Neuronal stem cell (in vitro differentiated cells): ENCODE measurements at regions not wholly inside any gene's neighbourhood (a gene's known extent, or its start where the extent isn't known, plus 50 kb on each side); places are given as distances from the start of the nearest gene placed in this dataset.
A peak's percentile ranks its signal among the peaks of the same experiment; 100 is the strongest.
"Not testable (repeated sequence)": the region's sequence is repeated elsewhere in the genome, so short reads cannot be mapped to it uniquely, and the experiment has no call there.

ENCODE experiments used
- DNase-seq: peaks from one replicate; pipeline ENCODE4 v3.0.0-alpha.2; 2013; ENCODE audit warnings: low spot score
- H2AFZ ChIP-seq: one replicate; pipeline ENCODE4 v1.6.1; 2013; ENCODE audit warnings: mild to moderate bottlenecking, low read length, inconsistent platforms
- H2AK5ac ChIP-seq: 2 replicates; pipeline ENCODE4 v1.6.1; 2013; ENCODE audit warnings: low read depth, mild to moderate bottlenecking, inconsistent platforms, low read length, moderate library complexity, mixed read lengths
- H2BK120ac ChIP-seq: 2 replicates; pipeline ENCODE4 v1.6.1; 2013; ENCODE audit warnings: low read depth, mild to moderate bottlenecking, inconsistent platforms, low read length, moderate library complexity, mixed read lengths
- H2BK12ac ChIP-seq: one replicate; pipeline ENCODE4 v1.6.1; 2013; ENCODE audit warnings: low read length, inconsistent platforms
- H2BK15ac ChIP-seq: 2 replicates; pipeline ENCODE4 v1.6.1; 2013; ENCODE audit warnings: mild to moderate bottlenecking, low read length, inconsistent platforms, mixed read lengths
- H2BK5ac ChIP-seq: one replicate; pipeline ENCODE4 v1.6.1; 2013; ENCODE audit warnings: inconsistent platforms, mild to moderate bottlenecking, low read length, moderate library complexity
- H3K14ac ChIP-seq: one replicate; pipeline ENCODE4 v1.6.1; 2013; ENCODE audit warnings: low read length, inconsistent platforms
- H3K18ac ChIP-seq: 2 replicates; pipeline ENCODE4 v1.6.1; 2013; ENCODE audit warnings: low read length, inconsistent platforms
- H3K23ac ChIP-seq: 2 replicates; pipeline ENCODE4 v1.6.1; 2013; ENCODE audit warnings: low read depth, mild to moderate bottlenecking, mixed read lengths, low read length, inconsistent platforms; ENCODE audit not compliant: poor library complexity
- H3K27ac ChIP-seq: replicated peaks from 3 replicates; pipeline ENCODE4 v1.5.1; 2013; ENCODE audit warnings: low read length, inconsistent platforms
- H3K27me3 ChIP-seq, 3 experiments: 2 replicates each; pipeline ENCODE4 v1.6.1; 2013; ENCODE audit warnings: low read length in 3 of 3, mild to moderate bottlenecking in 2 of 3, inconsistent platforms in 1 of 3, low read depth in 1 of 3, mixed read lengths in 1 of 3, moderate library complexity in 1 of 3; ENCODE audit not compliant: control insufficient read depth in 3 of 3, insufficient read depth in 3 of 3
- H3K36me3 ChIP-seq, 2 donors: replicated peaks in 1 of 2; 2 replicates each; pipeline ENCODE4 v1.6.1; 2013; ENCODE audit warnings: low read length in 2 of 2; ENCODE audit not compliant: control insufficient read depth in 2 of 2, insufficient read depth in 2 of 2
- H3K4ac ChIP-seq: 2 replicates; pipeline ENCODE4 v1.6.1; 2013; ENCODE audit warnings: inconsistent platforms, mild to moderate bottlenecking, low read length, moderate library complexity
- H3K4me1 ChIP-seq, 2 donors: 1 replicate in 1 of 2; 2 replicates in 1 of 2; pipeline ENCODE4 v1.6.1; 2013; ENCODE audit warnings: low read length in 2 of 2, low read depth in 1 of 2; ENCODE audit not compliant: control insufficient read depth in 2 of 2, insufficient read depth in 1 of 2
- H3K4me2 ChIP-seq: one replicate; pipeline ENCODE4 v1.6.1; 2013; ENCODE audit warnings: mild to moderate bottlenecking, low read length, inconsistent platforms; ENCODE audit not compliant: insufficient read depth, poor library complexity, severe bottlenecking
- H3K4me3 ChIP-seq, 2 donors: 2 replicates each; pipeline ENCODE4 v1.5.1; 2013; ENCODE audit warnings: low read length in 2 of 2, mild to moderate bottlenecking in 2 of 2, inconsistent platforms in 1 of 2, moderate library complexity in 1 of 2
- H3K79me1 ChIP-seq: one replicate; pipeline ENCODE4 v1.6.1; 2013; ENCODE audit warnings: low read depth, mild to moderate bottlenecking, inconsistent platforms, low read length, moderate library complexity
- H3K9ac ChIP-seq: one replicate; pipeline ENCODE4 v1.6.1; 2013; ENCODE audit warnings: mild to moderate bottlenecking, low read depth, low read length, inconsistent platforms; ENCODE audit not compliant: poor library complexity
- H3K9me3 ChIP-seq, 2 donors: replicated peaks in 1 of 2; 2 replicates each; pipeline versions ENCODE3 to v1.6.1; 2013; ENCODE audit warnings: low read length in 2 of 2, mild to moderate bottlenecking in 2 of 2, inconsistent platforms in 1 of 2, low read depth in 1 of 2, mixed read lengths in 1 of 2, moderate library complexity in 1 of 2; ENCODE audit not compliant: control insufficient read depth in 2 of 2, insufficient read depth in 1 of 2
- H4K8ac ChIP-seq: one replicate; pipeline ENCODE4 v1.6.1; 2013; ENCODE audit warnings: low read depth, mild to moderate bottlenecking, inconsistent platforms, low read length, moderate library complexity
- H4K91ac ChIP-seq: one replicate; pipeline ENCODE4 v1.6.1; 2013; ENCODE audit warnings: low read length, low read depth, mild to moderate bottlenecking, inconsistent platforms; ENCODE audit not compliant: poor library complexity
- WGBS, 2 donors: extraction: QIAGEN DNeasy Blood & Tissue Kit; methylation state at CpG; one replicate each; pipeline ENCODE4 v1.1.7; 2013; ENCODE audit warnings: missing lambda C conversion rate in 2 of 2, mixed read lengths in 1 of 2; ENCODE audit not compliant: insufficient read length in 2 of 2, insufficient replicate concordance in 1 of 2; ENCODE audit errors: extremely low coverage in 2 of 2; 5-methylcytosine and 5-hydroxymethylcytosine counted together

DNA sequence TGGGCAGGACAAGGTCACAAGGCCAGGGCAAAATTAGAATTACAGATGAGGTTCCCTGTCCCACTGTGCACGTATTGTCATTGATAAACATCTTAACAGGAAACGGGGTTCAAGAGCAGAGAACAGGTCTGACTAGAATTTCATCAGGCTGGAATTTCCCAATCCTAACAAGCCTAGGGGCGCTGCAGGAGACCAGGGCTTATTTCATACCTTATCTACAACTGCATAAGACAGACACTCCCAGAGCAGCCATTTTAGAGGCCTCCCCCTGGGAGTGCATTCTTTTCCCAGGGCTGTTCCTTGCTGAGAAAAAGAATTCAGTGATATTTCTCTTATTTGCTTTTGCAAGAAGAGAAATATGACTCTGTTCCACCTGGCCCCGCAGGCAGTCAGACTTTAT, 244.8 kb downstream of the DAD1 start:
- H2BK5ac ChIP-seq, H4K8ac ChIP-seq, H3K18ac ChIP-seq, H2BK120ac ChIP-seq, DNase-seq, H4K91ac ChIP-seq, H2BK15ac ChIP-seq, H3K4me3 ChIP-seq, H3K27me3 ChIP-seq, H3K23ac ChIP-seq, H3K36me3 ChIP-seq, H3K4ac ChIP-seq, H3K79me1 ChIP-seq, H2AK5ac ChIP-seq, H2BK12ac ChIP-seq, H3K14ac ChIP-seq, H3K27ac ChIP-seq, H3K9me3 ChIP-seq, H3K4me1 ChIP-seq, H3K9ac ChIP-seq, H3K4me2 ChIP-seq, H2AFZ ChIP-seq: not testable (repeated sequence)
- WGBS, 2 donors = no CpG with 5 or more reads among the region's 4 CpGs

DNA sequence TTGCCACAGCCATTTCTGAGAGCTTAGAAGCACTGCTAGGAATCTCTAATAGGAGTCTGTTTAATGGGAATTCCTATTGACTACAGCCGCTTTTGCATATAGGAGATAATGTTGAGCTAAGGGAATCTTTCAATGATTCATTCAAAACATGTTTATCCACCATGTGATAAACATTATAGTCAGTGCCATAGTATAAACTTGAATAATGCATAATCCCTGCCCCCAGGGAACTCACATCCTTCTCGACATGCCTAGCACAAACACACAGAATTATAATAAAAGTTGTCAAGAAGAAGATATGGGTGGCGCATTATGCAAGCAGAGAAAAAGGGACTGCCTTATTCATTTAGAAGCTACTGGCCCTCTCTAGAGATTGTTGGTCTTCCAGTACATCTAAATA, 248.0 kb downstream of the DAD1 start:
- no CpG with 5 or more reads among the region's 3 CpGs for WGBS, 2 donors
- Histone ChIP-seq H3K27me3 (no peaks in the 10 kb centered on the region), H3K4me1 (no peaks in the 10 kb centered on the region), H4K8ac (no peak overlapping the region), H4K91ac (no peak overlapping the region), H3K23ac (no peak overlapping the region), H3K14ac (no peak overlapping the region), H3K27ac (no peak overlapping the region), H3K36me3 (no peaks in the 10 kb centered on the region), H2AK5ac (no peak overlapping the region), H3K9me3 (peaks cover 4 to 6% of the 10 kb centered on the region in 2 donors), H3K18ac (no peak overlapping the region), H3K4me3 (no peak overlapping the region), H3K79me1 (no peaks in the 10 kb centered on the region), H2AFZ (no peak overlapping the region), H3K4me2 (no peak overlapping the region), H2BK12ac (no peak overlapping the region), H2BK15ac (no peak overlapping the region), H3K9ac (no peak overlapping the region), H3K4ac (no peak overlapping the region), H2BK120ac (no peak overlapping the region), H2BK5ac (no peak overlapping the region)
- no peak for DNase-seq

DNA sequence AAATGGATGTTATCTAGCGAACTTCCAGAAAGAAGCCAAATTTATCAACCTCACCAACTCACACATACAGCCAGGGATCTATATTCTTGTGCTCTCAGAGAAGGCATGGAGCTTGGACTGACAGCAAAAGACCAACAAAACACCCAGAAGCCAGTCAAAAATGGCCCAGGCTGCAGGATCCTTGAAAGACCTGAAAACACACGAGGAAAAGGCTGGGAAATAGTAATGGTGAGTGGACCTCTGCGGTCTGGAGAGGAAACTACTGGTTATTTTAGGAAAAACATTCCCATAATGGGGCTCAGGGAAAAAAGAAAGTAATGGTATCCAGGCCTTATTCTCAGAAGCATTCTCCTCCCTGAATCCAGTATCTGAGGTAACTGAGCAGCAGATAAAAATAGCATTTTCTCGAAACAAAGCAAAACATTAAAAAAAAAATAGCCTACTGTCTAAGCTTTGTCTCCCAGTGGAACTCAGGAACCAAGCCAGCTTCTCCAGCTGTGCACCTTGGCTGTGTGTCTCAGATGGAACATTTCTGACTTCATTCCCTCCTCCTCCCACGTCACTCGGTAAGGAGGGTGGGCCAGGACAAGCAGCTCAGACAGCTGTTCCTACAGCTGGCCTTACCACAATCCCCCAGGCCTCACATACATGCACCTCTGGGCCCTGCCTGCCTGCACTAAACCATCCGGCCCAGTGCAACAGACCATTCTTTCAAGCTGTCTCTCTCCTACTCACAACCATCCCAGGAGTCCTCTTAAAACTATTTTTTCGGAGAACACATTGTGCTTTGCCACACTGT, 249.9 kb downstream of the DAD1 start:
- no peak overlapping the region for H2BK5ac ChIP-seq
- no peak overlapping the region for H3K23ac ChIP-seq
- H3K9me3 ChIP-seq = peaks cover 0 to 4% of the 10 kb centered on the region in 2 donors
- no peak overlapping the region for H2BK120ac ChIP-seq
- no peak for DNase-seq
- no peak overlapping the region for H3K14ac ChIP-seq
- H4K8ac ChIP-seq = no peak overlapping the region
- H3K4me1 ChIP-seq = peaks cover 0 to 3% of the 10 kb centered on the region in 2 donors
- no CpG with 5 or more reads among the region's 8 CpGs for whole genome bisulfite sequencing, 2 donors
- peaks cover 0 to 4% (median 0%) of the 10 kb centered on the region in 3 experiments for H3K27me3 ChIP-seq
- H3K79me1 ChIP-seq = no peaks in the 10 kb centered on the region
- no peak overlapping the region for H2AFZ ChIP-seq
- H3K27ac ChIP-seq = no peak overlapping the region
- H2BK12ac ChIP-seq = no peak overlapping the region
- no peak overlapping the region for H3K4me2 ChIP-seq
- no peak overlapping the region for H3K4ac ChIP-seq
- H2BK15ac ChIP-seq = no peak overlapping the region
- H3K4me3 ChIP-seq = no peak overlapping the region
- H2AK5ac ChIP-seq = no peak overlapping the region
- H4K91ac ChIP-seq = no peak overlapping the region
- H3K36me3 ChIP-seq = no peaks in the 10 kb centered on the region
- no peak overlapping the region for H3K9ac ChIP-seq
- peak overlapping the region; percentile 24 for H3K18ac ChIP-seq

DNA sequence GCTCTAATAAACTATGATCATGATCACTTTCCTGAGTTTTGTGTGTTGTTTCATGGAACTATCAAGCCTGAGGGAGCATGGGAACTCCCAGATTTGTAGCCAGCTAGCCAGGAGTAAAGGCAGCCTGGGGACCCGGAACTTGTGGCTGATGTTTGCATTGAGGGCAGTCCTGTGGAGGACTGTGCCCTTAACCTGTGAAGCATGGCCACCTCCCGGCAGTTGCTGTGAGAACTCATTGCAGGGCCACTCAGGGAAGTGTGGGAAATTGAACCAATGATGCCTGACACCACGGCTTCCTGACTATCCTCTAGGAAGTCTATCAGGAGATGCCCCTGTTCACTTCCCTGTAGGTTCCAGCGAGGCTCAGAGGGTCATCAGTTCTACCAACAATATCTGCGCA, 250.6 kb downstream of the DAD1 start:
- no CpG with 5 or more reads among the region's 5 CpGs for WGBS, 2 donors
- no peak overlapping the region for H2AFZ ChIP-seq
- no peak overlapping the region for H3K27ac ChIP-seq
- H3K4me1 ChIP-seq = peaks cover 0 to 3% of the 10 kb centered on the region in 2 donors
- no peak overlapping the region for H4K91ac ChIP-seq
- H2AK5ac ChIP-seq = no peak overlapping the region
- no peak overlapping the region for H3K4ac ChIP-seq
- H3K9ac ChIP-seq = no peak overlapping the region
- H2BK120ac ChIP-seq = no peak overlapping the region
- H3K18ac ChIP-seq = no peak overlapping the region
- no peak overlapping the region for H2BK15ac ChIP-seq
- no peaks in the 10 kb centered on the region for H3K36me3 ChIP-seq
- H3K79me1 ChIP-seq = no peaks in the 10 kb centered on the region
- no peak for DNase-seq
- H3K4me2 ChIP-seq = no peak overlapping the region
- no peak overlapping the region for H2BK5ac ChIP-seq
- no peak overlapping the region for H3K23ac ChIP-seq
- H3K14ac ChIP-seq = no peak overlapping the region
- no peak overlapping the region for H3K4me3 ChIP-seq
- no peak overlapping the region for H4K8ac ChIP-seq
- H3K9me3 ChIP-seq = peaks cover 0 to 1% of the 10 kb centered on the region in 2 donors
- no peak overlapping the region for H2BK12ac ChIP-seq
- H3K27me3 ChIP-seq = peaks cover 0 to 4% (median 0%) of the 10 kb centered on the region in 3 experiments
